ENCODE measurements at regions not wholly inside any gene's neighbourhood (a gene's known extent, or its start where the extent isn't known, plus 50 kb on each side); places are given as distances from the start of the nearest gene placed in this dataset.

- H3K4me2 ChIP-seq (ENCODE audit: low read length): no peak overlapping the region
- H3K4me3 ChIP-seq (replicated peaks in 1 of 2; ENCODE audit: low read depth in 1 of 2, low read length in 2 of 2): no peak overlapping the region
- no peaks in the 10 kb centered on the region for H3K36me3 ChIP-seq (ENCODE audit: control insufficient read depth in 1 of 2, insufficient read depth in 2 of 2, low read length in 2 of 2)
- no TSS peak for BruUV-seq (replicated peaks)
- no peak overlapping the region for H3K9ac ChIP-seq (ENCODE audit: low read length)
- TF ChIP-seq SRF (IDR thresholded peaks at IDR 0.05; ENCODE audit: low read depth) (no peak), YY1 (IDR thresholded peaks at IDR 0.05; ENCODE audit: extremely low read depth, insufficient replicate concordance, low read depth, low read length) (no peak), CEBPB (IDR thresholded peaks at IDR 0.05; ENCODE audit: low read depth) (no peak), EGR1 (IDR thresholded peaks at IDR 0.05; ENCODE audit: low read depth) (no peak), REST (IDR thresholded peaks at IDR 0.05; ENCODE audit: low read depth) (no peak), ELF1 (IDR thresholded peaks at IDR 0.05; ENCODE audit: borderline replicate concordance, low read depth) (no peak), SP1 (IDR thresholded peaks at IDR 0.05; ENCODE audit: low read depth) (no peak), ATF3 (IDR thresholded peaks at IDR 0.05) (no peak), TCF7L2 (IDR thresholded peaks at IDR 0.05; ENCODE audit: borderline replicate concordance, extremely low read depth, insufficient read depth, insufficient read length) (no peak), POLR2AphosphoS5 (IDR thresholded peaks at IDR 0.05; ENCODE audit: low read depth, low read length) (no peak), ZFX (IDR thresholded peaks at IDR 0.05) (no peak), SIN3A (IDR thresholded peaks at IDR 0.05; ENCODE audit: low read depth) (no peak), ZNF274 (IDR thresholded peaks at IDR 0.05; ENCODE audit: low read depth, low read length) (no peak), POLR2A (IDR thresholded peaks at IDR 0.05; ENCODE audit: borderline replicate concordance, extremely low read depth, insufficient read depth, insufficient read length) (no peak), RAD21 (IDR thresholded peaks at IDR 0.05; ENCODE audit: low read depth) (no peak), ZBTB33 (IDR thresholded peaks at IDR 0.05; ENCODE audit: extremely low read depth, insufficient replicate concordance, low read length) (no peak), JUND (IDR thresholded peaks at IDR 0.05) (no peak), CTCF (IDR thresholded peaks at IDR 0.05 in 2 of 3, conservative IDR thresholded peaks at IDR 0.05 in 1 of 3; ENCODE audit: borderline replicate concordance in 1 of 3, insufficient read depth in 1 of 3, low read depth in 2 of 3, low read length in 2 of 3) (no peak), EZH2phosphoT487 (IDR thresholded peaks at IDR 0.05; ENCODE audit: borderline replicate concordance) (no peak)
- peaks cover 44% of the 10 kb centered on the region for H3K27me3 ChIP-seq (ENCODE audit: insufficient read depth, low read length)
- H3K4me1 ChIP-seq (ENCODE audit: control insufficient read depth in 1 of 2, insufficient read depth in 2 of 2, low read length in 2 of 2): no peaks in the 10 kb centered on the region
- no peaks in the 10 kb centered on the region for H3K79me2 ChIP-seq (ENCODE audit: insufficient read depth, low read length)
- RAD21 ChIA-PET (ENCODE audit: low non-redundant PET in 1 of 2, low total read pairs in 2 of 2, uncharacterized antibody in 2 of 2, unreplicated experiment in 2 of 2): no interaction called here
- H4K20me1 ChIP-seq (ENCODE audit: insufficient read depth): no peaks in the 10 kb centered on the region
- POLR2A ChIA-PET: no interaction called here
- H3K9me2 ChIP-seq (ENCODE audit: insufficient read depth): no peaks in the 10 kb centered on the region
- DNase-seq (ENCODE audit: low read depth, low spot score) (no peak), ATAC-seq (no peak)
- intact Hi-C loops (cut with micrococcal nuclease): no loop called here
- H3K9me3 ChIP-seq (ENCODE audit: control insufficient read depth in 1 of 2, insufficient read depth in 1 of 2, low read depth in 1 of 2, low read length in 2 of 2): no peaks in the 10 kb centered on the region
- CTCF ChIA-PET: no interaction called here
- H2AFZ ChIP-seq (ENCODE audit: low read depth, low read length, poor library complexity, severe bottlenecking): no peak overlapping the region
- no peak overlapping the region for H3K27ac ChIP-seq (ENCODE audit: low read depth, low read length)
Observed at GRCh38 chr12:111203446-111203845, 165.4 kb downstream of the PHETA1 start.
